ENCODE measurements at regions not wholly inside any gene's neighbourhood (a gene's known extent, or its start where the extent isn't known, plus 50 kb on each side); places are given as distances from the start of the nearest gene placed in this dataset.

DNA sequence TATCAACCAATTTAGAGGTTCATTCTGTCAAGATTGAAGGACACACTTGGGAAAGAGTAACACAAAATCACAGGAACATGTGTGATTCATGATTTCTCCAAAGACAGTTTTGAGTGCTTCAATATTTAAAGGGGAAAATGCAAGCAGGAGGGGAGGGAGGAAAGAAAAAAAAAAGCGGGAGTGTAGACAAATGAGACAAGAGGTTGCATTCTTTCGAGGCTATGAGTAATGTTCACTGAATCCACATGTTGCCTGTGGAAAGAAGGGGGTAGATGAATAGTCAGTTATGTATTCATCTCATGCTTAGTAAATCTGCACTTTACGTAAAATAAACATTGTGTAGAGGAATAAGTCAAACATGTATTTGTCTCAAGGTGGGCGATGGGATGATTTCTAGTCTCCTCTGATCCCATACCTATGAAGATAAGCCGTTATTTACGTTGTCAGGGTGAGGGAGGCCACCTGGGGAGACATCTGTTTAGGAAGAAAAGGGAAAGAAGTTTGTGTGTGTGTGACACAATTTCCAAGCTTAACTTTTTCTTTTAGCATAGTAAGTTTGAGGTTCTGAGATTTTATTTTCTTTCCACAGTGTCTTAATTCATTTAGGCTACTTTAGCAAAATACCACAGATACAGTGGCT lies 211.0 kb upstream of the ZC3H15 start:
- no peak overlapping the region for H3K27ac Mint-ChIP-seq
- H3K9me3 Mint-ChIP-seq: peaks cover 2% of the 10 kb centered on the region
- no peaks in the 10 kb centered on the region for H3K36me3 Mint-ChIP-seq
- no peaks in the 10 kb centered on the region for H3K27me3 Mint-ChIP-seq
- no peak for DNase-seq
- no peak for ATAC-seq (ENCODE audit: low read depth)
- POLR2A ChIA-PET: no interaction called here
- no peaks in the 10 kb centered on the region for H3K4me1 Mint-ChIP-seq
- no peak overlapping the region for H3K4me3 Mint-ChIP-seq

DNA sequence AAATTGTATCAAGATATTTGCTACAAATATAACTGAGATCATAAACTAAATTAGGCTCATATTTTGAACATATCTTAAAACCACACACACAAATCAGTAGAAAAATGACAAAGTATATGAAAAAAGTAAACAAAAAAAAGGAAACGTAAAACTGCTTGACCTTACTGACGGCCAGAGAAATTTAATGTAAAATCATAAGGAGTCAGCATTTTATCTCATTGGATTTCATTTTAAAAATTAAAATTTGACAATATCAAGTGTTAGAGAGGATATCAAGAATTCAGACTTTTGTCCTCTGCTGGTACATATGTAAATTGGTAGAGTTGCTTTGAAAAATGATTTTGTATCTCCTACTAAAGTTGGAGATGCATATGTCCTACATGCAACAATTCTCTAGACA lies 209.2 kb upstream of the ZC3H15 start:
- no peaks in the 10 kb centered on the region for H3K4me1 Mint-ChIP-seq
- ATAC-seq (ENCODE audit: low read depth) (no peak), DNase-seq (no peak)
- no peaks in the 10 kb centered on the region for H3K36me3 Mint-ChIP-seq
- POLR2A ChIA-PET: no interaction called here
- H3K27me3 Mint-ChIP-seq: no peaks in the 10 kb centered on the region
- H3K9me3 Mint-ChIP-seq: peaks cover 4% of the 10 kb centered on the region
- H3K27ac Mint-ChIP-seq: no peak overlapping the region
- no peak overlapping the region for H3K4me3 Mint-ChIP-seq

DNA sequence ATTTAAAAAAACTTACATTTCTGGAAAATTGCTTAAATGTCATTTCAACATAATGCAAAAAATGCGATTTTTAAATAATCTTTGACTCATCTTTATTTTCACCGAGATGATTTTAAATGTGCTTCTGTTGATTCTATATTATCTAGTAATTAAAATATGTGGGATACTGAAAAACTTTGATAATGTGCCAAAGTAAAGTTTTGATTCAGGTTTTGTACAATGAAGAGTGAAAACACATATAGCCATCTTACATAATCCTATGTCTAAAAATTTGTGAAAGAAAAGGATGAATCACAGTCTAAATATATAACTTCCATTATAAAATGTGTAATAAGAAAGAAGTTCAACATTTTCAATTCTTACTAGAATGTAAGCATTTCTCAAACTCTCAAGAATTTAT lies 204.3 kb upstream of the ZC3H15 start:
- POLR2A ChIA-PET: no interaction called here
- Mint-ChIP-seq H3K4me3 (no peak overlapping the region), H3K27ac (no peak overlapping the region), H3K36me3 (no peaks in the 10 kb centered on the region), H3K9me3 (peaks cover 3% of the 10 kb centered on the region), H3K4me1 (no peaks in the 10 kb centered on the region), H3K27me3 (no peaks in the 10 kb centered on the region)
- ATAC-seq (ENCODE audit: low read depth) (no peak), DNase-seq (no peak)

DNA sequence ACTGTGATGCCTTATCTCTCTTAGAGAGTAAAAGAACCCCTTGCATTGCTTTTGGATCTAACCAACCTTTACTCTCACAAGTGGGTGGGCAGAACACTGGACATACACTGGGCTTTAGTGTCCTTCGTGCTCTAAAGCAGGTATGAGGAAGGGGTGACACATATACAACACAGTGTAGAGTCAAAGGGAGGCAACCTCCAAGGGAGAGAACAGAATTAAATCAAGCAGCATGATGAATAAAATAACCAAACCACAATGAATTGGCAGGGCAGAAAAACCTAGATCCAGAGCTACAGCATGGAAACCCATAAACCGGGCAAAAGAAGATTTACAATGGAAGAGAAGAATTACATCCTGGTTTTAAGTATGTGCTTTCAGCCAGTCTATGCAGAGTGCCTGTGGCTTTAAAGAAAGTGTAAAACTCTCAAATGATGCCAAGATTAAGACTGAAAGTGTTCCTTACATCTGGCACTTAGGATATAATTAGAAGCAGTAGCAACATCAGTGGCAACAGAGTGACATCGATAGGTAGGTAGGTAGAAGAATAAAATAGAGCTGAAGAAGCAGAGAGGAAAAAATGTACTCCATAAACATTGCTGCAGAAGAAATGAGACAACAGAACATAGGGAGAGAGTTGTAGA lies 191.7 kb upstream of the ZC3H15 start:
- Mint-ChIP-seq H3K9me3 (no peaks in the 10 kb centered on the region), H3K27me3 (no peaks in the 10 kb centered on the region), H3K36me3 (peaks cover 2% of the 10 kb centered on the region)

DNA sequence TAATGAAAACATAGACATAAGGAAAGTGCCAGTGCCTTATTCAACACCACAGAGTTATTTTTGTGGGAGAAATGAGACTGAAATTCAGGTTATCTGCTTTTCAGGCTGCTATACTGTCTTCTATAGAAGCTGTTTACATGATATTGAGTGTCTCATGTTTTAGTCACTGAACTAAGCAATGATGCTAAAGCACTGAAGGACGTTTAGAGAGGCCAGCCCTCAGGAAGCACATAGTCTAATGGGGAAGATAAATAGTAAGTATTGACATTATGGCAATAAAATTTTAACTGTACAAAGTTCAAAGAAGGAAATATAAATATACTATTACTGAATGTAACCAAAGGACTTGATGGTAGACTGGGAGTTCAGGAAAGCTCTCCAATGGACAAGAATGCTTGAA lies 186.4 kb upstream of the ZC3H15 start:
- Mint-ChIP-seq H3K27ac (no peak overlapping the region), H3K4me3 (no peak overlapping the region), H3K9me3 (no peaks in the 10 kb centered on the region), H3K27me3 (no peaks in the 10 kb centered on the region), H3K4me1 (no peaks in the 10 kb centered on the region), H3K36me3 (no peaks in the 10 kb centered on the region)
- POLR2A ChIA-PET: no interaction called here
- DNase-seq (no peak), ATAC-seq (ENCODE audit: low read depth) (no peak)

More for the DNA sequence above, 191.7 kb upstream of the ZC3H15 start:
- Mint-ChIP-seq H3K27ac (no peak overlapping the region), H3K4me3 (no peak overlapping the region), H3K4me1 (no peaks in the 10 kb centered on the region)
- POLR2A ChIA-PET: no interaction called here
- ATAC-seq (ENCODE audit: low read depth): no peak
- DNase-seq: no peak

DNA sequence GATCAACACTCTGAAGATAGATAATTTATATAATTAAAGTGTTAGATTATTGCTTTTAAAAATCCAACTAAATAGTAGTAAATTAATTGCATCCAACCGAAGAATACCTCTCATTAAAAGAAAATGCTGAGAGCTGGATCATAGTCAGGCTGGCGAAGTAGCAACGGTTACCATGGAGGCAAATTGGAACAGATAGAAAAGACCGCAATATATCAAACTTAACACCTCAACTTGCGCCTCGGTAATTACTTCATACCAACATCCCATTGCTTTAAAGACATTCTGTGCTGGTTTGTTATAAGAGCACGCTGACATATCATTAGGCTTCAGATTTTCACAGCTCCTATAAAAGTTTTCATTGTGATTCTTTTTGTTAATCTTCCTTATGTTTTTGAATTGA lies 183.8 kb upstream of the ZC3H15 start:
- DNase-seq (no peak), ATAC-seq (ENCODE audit: low read depth) (no peak)
- Mint-ChIP-seq H3K4me1 (no peaks in the 10 kb centered on the region), H3K9me3 (peaks cover 3% of the 10 kb centered on the region), H3K36me3 (peaks cover 2% of the 10 kb centered on the region), H3K27ac (no peak overlapping the region), H3K27me3 (no peaks in the 10 kb centered on the region), H3K4me3 (no peak overlapping the region)
- POLR2A ChIA-PET: no interaction called here

DNA sequence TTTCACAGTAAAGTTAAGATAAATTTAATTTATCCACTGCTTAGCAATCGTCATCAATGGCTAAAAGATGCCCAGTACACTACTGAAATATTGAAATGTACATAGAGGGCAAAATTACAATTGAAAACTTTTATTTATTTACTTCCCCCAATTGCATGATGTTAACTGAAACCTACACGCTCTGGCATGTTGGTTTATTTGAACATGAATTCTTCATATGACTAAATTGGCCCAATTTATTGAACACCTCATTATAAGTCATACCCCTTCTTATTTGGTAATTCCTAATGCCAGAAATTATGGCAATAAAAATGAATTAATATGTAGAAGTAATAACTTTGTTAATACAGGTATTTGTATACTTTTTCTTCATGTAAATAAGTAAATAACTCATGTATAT lies 183.0 kb upstream of the ZC3H15 start:
- POLR2A ChIA-PET: no interaction called here
- Mint-ChIP-seq H3K9me3 (peaks cover 3% of the 10 kb centered on the region), H3K36me3 (peaks cover 2% of the 10 kb centered on the region), H3K27me3 (no peaks in the 10 kb centered on the region), H3K27ac (no peak overlapping the region), H3K4me1 (no peaks in the 10 kb centered on the region), H3K4me3 (no peak overlapping the region)
- ATAC-seq (ENCODE audit: low read depth) (no peak), DNase-seq (no peak)

DNA sequence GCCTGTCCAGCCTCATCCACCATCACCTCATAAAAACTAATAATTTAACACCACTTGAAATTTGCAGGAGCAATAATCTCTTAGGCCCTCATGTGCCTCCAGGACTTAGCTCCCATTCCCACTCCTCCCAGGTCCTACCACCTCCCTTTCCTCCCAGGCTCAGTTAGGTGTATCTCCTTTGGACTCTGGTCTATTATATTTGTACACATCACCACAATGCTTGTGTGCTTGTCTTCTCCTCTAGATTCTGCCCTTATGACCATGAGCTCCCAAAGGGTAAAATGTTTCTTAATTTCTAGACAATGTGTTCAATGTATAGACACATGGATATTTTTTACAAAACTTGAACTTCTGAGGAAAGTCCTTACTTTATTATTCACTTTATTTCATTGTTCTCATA lies 182.0 kb upstream of the ZC3H15 start:
- no peak overlapping the region for H3K4me3 Mint-ChIP-seq
- no peak for ATAC-seq (ENCODE audit: low read depth)
- H3K9me3 Mint-ChIP-seq: peaks cover 3% of the 10 kb centered on the region
- peaks cover 1% of the 10 kb centered on the region for H3K4me1 Mint-ChIP-seq
- no peak for DNase-seq
- POLR2A ChIA-PET: no interaction called here
- peaks cover 2% of the 10 kb centered on the region for H3K36me3 Mint-ChIP-seq
- no peak overlapping the region for H3K27ac Mint-ChIP-seq
- H3K27me3 Mint-ChIP-seq: no peaks in the 10 kb centered on the region

DNA sequence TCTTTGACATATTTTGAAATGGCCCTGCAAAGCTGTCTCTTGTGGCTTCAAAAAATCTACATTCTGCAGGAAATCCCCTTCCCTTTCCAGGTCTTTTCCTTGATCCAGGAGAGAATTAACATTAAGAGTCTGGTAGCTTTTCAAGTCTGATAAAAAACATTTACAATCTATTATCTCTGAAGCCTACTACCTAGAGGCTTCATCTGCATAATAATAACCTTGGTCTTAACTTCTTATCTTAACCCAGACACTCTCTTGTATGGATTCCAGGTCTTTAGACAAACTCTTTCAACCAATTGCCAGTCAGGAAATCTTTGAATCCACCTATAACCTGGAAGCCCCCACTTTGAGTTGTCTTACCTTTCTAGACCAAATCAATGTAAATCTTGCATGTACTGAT lies 179.3 kb upstream of the ZC3H15 start:
- Mint-ChIP-seq H3K4me3 (no peak overlapping the region), H3K27ac (no peak overlapping the region), H3K36me3 (peaks cover 2% of the 10 kb centered on the region), H3K27me3 (no peaks in the 10 kb centered on the region), H3K9me3 (peaks cover 5% of the 10 kb centered on the region), H3K4me1 (peaks cover 1% of the 10 kb centered on the region)
- no peak for DNase-seq
- POLR2A ChIA-PET: no interaction called here
- ATAC-seq (ENCODE audit: low read depth): no peak

DNA sequence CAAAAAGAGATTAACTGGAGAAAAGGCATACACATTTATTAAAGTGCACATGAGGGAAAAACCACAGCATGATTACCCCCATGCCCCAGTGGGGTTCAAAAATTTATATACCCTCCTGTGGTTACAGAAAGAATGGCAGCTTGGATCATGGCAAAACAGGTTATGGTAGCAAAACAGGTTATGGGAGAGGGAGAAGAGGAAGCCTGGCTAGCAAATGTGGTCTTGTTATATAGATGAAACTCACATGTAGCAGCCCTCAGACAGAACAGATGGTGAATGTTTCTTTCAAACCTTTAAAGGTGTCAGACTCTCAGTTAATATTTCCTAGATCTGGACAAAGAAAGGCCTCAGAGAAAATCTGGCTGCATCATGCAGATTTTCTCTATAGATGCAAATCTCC lies 178.2 kb upstream of the ZC3H15 start:
- Mint-ChIP-seq H3K36me3 (peaks cover 2% of the 10 kb centered on the region), H3K27me3 (no peaks in the 10 kb centered on the region)
- POLR2A ChIA-PET: no interaction called here

DNA sequence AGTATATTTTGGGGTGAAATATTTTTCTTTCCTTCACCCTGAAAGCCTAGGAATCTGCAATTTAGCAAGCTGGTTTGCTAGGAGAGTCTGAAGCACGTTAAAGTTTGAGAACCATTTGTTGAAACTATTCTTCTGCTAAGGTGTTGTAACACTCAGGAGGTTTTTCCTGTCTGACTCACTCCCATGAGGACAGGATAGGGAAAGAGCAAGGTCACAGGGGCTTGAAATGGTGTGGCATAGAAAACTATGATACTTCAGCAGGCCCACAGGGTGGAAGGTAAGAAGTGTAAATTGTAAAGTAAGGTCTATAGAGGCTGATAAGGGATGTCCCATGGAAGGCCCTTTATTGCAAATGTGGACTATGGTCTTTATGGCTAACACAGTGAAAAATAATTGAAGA lies 177.7 kb upstream of the ZC3H15 start:
- peaks cover 7% of the 10 kb centered on the region for H3K9me3 Mint-ChIP-seq
- POLR2A ChIA-PET: no interaction called here
- no peak overlapping the region for H3K27ac Mint-ChIP-seq
- no peaks in the 10 kb centered on the region for H3K27me3 Mint-ChIP-seq
- peaks cover 2% of the 10 kb centered on the region for H3K36me3 Mint-ChIP-seq
- no peak overlapping the region for H3K4me3 Mint-ChIP-seq
- peaks cover 1% of the 10 kb centered on the region for H3K4me1 Mint-ChIP-seq
- ATAC-seq (ENCODE audit: low read depth) (no peak), DNase-seq (no peak)

More for the DNA sequence above, 178.2 kb upstream of the ZC3H15 start:
- Mint-ChIP-seq H3K4me3 (no peak overlapping the region), H3K9me3 (peaks cover 7% of the 10 kb centered on the region), H3K4me1 (peaks cover 1% of the 10 kb centered on the region), H3K27ac (no peak overlapping the region)
- ATAC-seq (ENCODE audit: low read depth) (no peak), DNase-seq (no peak)

DNA sequence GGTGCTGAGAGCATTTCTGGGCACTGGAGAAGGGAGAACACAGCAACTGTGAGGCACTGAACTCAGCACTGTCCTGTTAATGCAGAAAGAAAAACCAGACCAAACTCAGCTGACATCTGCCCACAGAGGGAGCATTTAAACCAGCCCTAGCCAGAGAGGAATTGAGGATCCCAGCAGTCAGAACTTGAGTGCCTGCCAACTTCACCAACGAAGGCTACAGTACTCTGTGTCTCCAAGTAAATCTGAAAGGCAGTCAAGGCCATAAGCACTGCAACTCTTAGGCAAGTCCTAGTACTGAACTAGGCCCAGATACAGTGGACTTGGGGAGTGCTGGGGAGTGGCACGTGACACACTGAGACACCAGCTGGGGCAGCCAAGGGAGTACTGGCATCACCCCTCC lies 176.2 kb upstream of the ZC3H15 start:
- H3K27me3 Mint-ChIP-seq: no peaks in the 10 kb centered on the region
- peaks cover 1% of the 10 kb centered on the region for H3K4me1 Mint-ChIP-seq
- no peak overlapping the region for H3K4me3 Mint-ChIP-seq
- peaks cover 4% of the 10 kb centered on the region for H3K36me3 Mint-ChIP-seq
- peaks cover 9% of the 10 kb centered on the region for H3K9me3 Mint-ChIP-seq
- H3K27ac Mint-ChIP-seq: no peak overlapping the region
- POLR2A ChIA-PET: no interaction called here
- DNase-seq (no peak), ATAC-seq (ENCODE audit: low read depth) (no peak)

DNA sequence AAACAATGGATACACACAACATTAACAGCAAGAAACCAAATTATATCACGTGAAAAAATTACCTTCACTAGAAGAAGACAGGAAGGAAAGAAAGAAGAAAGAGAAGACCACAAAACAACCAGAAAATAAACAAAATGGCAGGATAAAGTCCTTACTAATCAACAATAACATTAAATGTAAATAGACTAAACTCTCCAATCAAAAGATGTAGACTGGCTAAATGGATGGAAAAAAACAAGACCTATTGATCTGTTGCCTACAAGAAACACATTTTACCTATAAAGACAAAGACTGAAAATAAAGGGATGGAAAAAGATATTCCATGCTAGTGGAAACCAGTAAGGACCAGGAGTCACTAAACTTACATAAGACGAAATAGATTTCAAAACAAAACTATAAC lies 167.0 kb upstream of the ZC3H15 start:
- no peaks in the 10 kb centered on the region for H3K27me3 Mint-ChIP-seq
- POLR2A ChIA-PET: no interaction called here
- H3K4me1 Mint-ChIP-seq: no peaks in the 10 kb centered on the region
- DNase-seq: no peak
- H3K27ac Mint-ChIP-seq: no peak overlapping the region
- H3K9me3 Mint-ChIP-seq: peaks cover 17% of the 10 kb centered on the region
- ATAC-seq (ENCODE audit: low read depth): no peak
- H3K36me3 Mint-ChIP-seq: no peaks in the 10 kb centered on the region
- H3K4me3 Mint-ChIP-seq: no peak overlapping the region

DNA sequence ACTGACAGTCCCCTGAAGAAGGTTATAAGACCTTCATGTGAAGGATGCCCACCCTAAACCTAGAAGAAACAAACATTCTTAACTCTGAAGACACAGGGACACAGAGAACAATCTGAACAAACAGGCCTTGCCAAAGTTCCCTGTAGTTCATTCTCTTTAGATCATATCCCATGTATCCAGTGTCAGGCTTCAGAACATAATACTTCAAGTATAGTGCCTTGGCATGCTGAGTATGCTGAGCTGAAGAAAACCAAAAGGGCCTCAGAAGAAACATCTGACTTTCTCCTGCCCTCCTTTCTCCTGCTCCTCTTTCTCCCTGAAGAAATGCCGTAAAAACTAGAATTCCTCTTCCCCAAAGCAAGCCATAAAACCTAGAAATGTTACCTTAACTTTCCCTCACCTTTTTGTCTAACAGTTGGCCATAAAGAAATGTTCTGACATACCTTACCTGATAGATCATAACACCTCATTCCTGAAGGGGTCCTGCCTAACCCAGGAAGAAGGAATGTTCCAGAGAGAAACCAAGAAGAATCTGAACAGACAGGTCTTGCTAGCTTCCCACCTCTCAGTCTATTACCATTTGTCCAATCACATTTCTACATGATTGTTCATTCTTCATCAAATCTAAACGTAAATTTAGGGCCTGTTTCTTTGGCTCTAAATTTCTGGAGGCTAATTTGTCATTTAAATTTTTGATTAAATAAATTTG lies 160.1 kb upstream of the ZC3H15 start:
- POLR2A ChIA-PET: no interaction called here
- no peak overlapping the region for H3K27ac Mint-ChIP-seq
- H3K36me3 Mint-ChIP-seq: peaks cover 3% of the 10 kb centered on the region
- H3K4me1 Mint-ChIP-seq: no peaks in the 10 kb centered on the region
- peaks cover 8% of the 10 kb centered on the region for H3K9me3 Mint-ChIP-seq
- ATAC-seq (ENCODE audit: low read depth) (no peak), DNase-seq (no peak)
- H3K4me3 Mint-ChIP-seq: no peak overlapping the region
- no peaks in the 10 kb centered on the region for H3K27me3 Mint-ChIP-seq
